ENCODE measurements at regions not wholly inside any gene's neighbourhood (a gene's known extent, or its start where the extent isn't known, plus 50 kb on each side); places are given as distances from the start of the nearest gene placed in this dataset.

GRCh38 chr4:72216539-72217277 is 184.9 kb downstream of the NPFFR2 start:
- DNase-seq (ENCODE audit: low read depth) = no peak
- H3K4me3 ChIP-seq (ENCODE audit: low read length) = no peak overlapping the region
- TF ChIP-seq CTCF (conservative IDR thresholded peaks at IDR 0.05; ENCODE audit: low read length) = no peak

- no peak for TF ChIP-seq CTCF (conservative IDR thresholded peaks at IDR 0.05; ENCODE audit: low read length)
- H3K4me3 ChIP-seq (ENCODE audit: low read length) = no peak overlapping the region
- no peak for DNase-seq (ENCODE audit: low read depth)
Measured at GRCh38 chr4:72218953-72219352, 187.2 kb downstream of the NPFFR2 start.
